HG02884 (cell line): ENCODE measurements at regions not wholly inside any gene's neighbourhood (a gene's known extent, or its start where the extent isn't known, plus 50 kb on each side); places are given as distances from the start of the nearest gene placed in this dataset.
"Not testable (repeated sequence)": the region's sequence is repeated elsewhere in the genome, so short reads cannot be mapped to it uniquely, and the experiment has no call there.

ENCODE experiments used
- ATAC-seq: cut with Tn5 transposase; IDR thresholded peaks from one replicate; pipeline ENCODE4 v1.9.1; 2021; ENCODE audit warnings: mild to moderate bottlenecking, moderate library complexity; ENCODE audit not compliant: unreplicated experiment

- ATAC-seq: no peak
Observed at GRCh38 chr2:176566496-176566895, 297.3 kb downstream of the MTX2 start.

- ATAC-seq: no peak
Observed at GRCh38 chr2:176566961-176567360, 297.7 kb downstream of the MTX2 start.

- no peak for ATAC-seq
Observed at GRCh38 chr2:176567361-176567760, 298.1 kb downstream of the MTX2 start.

- no peak for ATAC-seq
Observed at GRCh38 chr2:176569574-176569973, 300.3 kb downstream of the MTX2 start.

DNA sequence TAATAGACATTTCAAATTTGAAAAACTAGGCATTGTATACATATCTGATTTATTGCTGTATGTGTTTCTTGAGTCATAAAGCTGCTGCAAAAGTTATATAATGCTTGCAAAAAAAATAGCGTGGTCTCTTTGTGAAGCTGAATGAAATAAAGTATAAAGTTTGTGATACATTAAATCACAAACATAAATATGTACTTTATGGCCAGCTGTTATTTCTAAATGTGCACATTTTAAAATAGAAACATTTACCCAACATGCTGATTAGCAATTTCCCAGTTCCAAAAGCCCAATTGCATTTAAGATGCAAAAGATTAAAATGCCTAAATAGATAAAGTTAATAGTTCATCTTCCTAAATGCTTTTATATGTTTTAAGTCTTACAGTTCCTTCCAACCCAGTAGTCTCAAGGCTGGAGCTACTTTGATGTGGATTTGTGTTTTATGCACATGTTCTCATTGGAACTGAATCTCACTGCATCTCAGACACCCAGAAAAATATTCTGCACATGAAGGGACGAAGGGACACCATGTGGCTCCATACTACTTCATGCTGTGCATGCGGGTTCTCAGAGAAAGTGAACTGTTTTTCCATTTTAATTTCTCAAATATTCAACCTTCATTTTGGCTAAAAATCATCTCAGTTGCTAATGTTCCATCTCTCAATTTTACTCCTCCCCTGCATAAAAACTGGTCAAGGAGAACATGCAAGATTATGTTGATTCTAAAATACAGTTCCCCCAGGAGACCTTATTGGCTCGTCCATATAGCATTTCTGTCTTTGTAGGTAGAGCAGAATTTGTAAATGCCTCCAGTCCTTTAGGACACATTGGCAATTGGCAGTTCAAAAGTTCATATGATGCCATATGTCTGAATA, 304.6 kb downstream of the MTX2 start:
- ATAC-seq: no peak

DNA sequence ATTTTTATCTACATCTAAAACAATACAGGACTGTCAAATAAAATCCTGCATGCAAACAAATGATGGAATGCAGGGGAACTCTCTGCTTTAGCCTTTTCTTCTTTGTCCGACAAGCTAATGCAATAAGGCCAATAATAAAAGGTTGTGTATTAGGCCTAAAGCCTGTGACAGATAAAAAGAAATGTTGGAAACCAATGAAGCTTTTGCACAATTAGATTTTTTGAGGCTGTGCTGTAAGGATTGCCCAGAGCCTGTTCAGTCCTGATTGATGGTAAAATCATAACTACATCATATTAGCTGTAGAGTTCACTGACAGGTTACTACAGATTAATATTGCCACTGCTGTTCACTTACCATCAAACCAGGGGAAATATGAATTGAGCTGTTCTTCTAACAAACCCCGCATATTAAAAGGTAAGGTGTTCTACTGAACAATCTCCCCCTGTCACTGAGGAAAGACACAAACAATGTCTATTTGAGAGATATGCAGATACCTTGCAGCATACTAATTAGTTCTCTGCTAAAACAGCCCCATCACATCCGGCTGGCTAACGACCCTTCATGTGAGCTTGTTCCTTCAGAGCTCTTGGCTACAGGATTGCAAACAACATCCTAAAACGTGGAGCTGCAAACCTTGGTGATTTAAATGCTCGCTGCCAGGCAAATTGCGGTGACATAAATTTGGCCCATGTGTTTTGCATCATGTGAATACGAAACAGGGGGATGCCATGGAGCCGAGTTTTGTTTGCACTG, 305.4 kb downstream of the MTX2 start:
- no peak for ATAC-seq

GRCh38 chr2:176575237-176575744, 306.0 kb downstream of the MTX2 start:
- no peak for ATAC-seq

DNA sequence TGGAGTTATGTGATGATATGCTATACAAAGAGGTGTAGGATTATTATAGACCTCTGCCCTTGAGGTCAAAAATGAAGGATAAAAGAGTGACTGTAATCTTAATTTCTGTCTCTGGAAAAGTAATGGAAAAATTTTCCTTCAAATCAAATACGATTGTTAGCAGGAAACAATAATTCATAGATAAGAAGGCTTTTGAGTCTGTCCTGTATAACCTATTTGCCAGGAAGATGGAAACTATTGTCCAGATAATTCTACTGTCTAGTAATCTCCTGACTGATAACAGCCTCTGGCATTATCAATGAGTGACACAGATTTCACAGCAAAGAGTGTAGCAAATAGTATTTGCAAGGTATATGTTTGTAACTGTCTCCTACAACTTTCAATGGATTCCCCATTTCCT, 307.8 kb downstream of the MTX2 start:
- ATAC-seq: no peak

- ATAC-seq: not testable (repeated sequence)
Observed at GRCh38 chr2:176578292-176578691, 309.1 kb downstream of the MTX2 start.

DNA sequence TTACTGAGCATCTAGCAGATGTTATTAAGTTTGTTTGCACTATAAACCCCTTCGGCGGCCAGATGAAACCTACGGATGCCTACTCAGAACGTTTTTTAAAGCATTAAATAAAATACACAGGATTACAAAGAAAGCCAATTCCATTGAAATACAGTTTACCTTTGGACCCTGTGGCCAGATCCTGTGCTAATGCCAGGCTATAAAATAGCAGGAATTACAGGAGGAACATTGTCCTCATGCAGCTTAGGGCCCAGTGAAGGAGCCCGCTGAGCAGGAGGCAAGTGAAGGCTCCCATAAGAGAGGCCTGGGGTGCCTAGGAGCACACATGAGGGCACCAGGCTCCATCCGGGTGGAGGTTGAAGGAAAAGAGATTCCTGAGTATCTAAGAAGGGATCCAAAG, 310.4 kb downstream of the MTX2 start:
- ATAC-seq: no peak

DNA sequence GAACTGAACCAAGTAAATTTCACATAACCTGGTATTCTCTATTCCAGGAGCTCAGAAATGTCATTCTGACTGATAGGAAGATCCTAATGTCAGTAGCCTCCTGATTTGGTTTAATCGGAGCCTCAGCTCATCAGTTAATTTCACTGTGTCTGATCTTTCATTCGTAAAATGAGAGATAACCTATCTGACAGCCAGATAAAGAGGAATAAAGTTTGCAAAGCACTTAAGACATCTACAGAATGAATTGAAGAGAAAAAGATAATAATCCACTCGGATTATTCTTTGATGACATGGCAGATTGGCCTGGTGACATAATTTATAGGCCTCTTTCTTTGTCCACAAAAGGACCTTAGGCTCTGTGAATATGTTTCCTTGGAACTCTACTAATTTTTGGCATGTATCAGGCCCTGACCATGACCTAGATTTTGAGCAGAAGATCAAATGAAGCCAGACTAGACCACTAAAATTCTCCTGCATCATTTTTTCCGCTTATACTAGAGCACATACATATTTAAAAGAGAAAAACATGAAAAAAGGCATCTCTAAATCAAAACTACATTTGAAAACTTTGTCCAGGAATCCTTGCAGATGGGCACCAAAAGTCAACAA, 312.4 kb downstream of the MTX2 start:
- ATAC-seq: no peak

DNA sequence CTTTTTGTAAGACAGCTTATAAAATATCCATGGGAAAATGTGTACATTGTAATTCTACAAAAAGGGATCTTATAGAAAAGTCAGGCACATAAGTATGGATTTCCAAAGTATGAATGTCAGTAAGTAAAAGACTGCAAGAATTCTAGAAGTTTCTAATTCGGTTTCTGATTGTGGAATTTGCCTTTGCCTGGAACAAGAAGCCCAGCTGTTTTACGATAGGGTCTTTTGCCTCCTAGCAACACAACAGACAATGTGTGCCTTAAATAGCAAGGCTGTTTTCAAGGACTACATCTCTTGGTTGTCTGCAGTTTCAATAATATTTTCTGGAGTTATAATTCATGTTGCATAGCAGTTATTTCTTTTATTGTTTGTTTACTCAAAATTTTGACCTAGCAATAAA, 312.9 kb downstream of the MTX2 start:
- no peak for ATAC-seq

- ATAC-seq: no peak
Observed at GRCh38 chr2:176582990-176583481, 313.8 kb downstream of the MTX2 start.

GRCh38 chr2:176583607-176584006, 314.4 kb downstream of the MTX2 start:
- ATAC-seq: no peak

DNA sequence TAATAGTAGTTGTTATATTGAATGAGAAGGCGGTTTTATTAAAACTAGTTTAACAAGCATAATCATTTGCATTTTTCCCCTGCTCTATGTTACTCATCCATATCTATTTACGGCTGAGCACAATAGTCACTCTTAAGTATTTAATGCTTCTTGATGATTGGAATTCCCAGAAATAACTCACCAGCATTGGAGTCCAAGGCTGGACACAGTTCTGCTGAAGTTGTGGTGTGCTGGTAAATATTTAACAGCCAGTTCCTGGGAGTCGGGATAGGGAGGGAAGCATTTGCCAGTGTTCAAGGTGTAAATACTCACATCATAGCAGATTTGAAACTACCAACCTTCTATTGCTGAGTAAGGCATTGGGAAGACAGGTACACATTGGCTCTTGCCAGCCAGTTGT, 315.1 kb downstream of the MTX2 start:
- ATAC-seq: no peak

GRCh38 chr2:176585291-176585690, 316.0 kb downstream of the MTX2 start:
- no peak for ATAC-seq

GRCh38 chr2:176585791-176586190, 316.5 kb downstream of the MTX2 start:
- no peak for ATAC-seq

- no peak for ATAC-seq
Observed at GRCh38 chr2:176589287-176589686, 320.0 kb downstream of the MTX2 start.

GRCh38 chr2:176589825-176590440, 320.7 kb downstream of the MTX2 start:
- no peak for ATAC-seq

DNA sequence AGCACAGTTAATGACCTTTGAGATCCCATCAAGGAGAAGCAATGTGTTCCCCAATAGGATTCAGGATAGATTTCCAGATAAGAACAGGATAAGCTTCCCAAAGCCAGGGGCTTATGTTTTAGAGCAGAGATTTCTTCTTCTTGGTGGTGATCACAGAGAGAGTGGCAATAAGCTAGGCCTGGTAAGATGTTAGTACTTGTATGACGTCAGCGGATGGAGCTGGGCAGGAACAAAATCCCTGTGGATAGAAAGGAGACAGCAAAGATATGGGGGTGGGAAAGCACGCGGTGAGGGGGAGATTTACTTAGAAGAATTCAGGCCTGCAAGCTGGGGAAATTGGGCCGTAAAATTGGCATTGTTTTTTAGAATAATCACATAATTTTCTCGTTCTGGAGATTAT, 323.0 kb downstream of the MTX2 start:
- no peak for ATAC-seq

- ATAC-seq: no peak
Observed at GRCh38 chr2:176595986-176596385, 326.7 kb downstream of the MTX2 start.
